ENCODE measurements at regions not wholly inside any gene's neighbourhood (a gene's known extent, or its start where the extent isn't known, plus 50 kb on each side); places are given as distances from the start of the nearest gene placed in this dataset.

- no peak for TF ChIP-seq POLR2A (IDR thresholded peaks at IDR 0.05)
- no peak for TF ChIP-seq CTCF (IDR thresholded peaks at IDR 0.05)
Observed at GRCh38 chr7:124645704-124646103, 119.9 kb downstream of the GPR37 start.
